Right hindlimb (tissue), 1 donor: ENCODE measurements at regions not wholly inside any gene's neighbourhood (a gene's known extent, or its start where the extent isn't known, plus 50 kb on each side); places are given as distances from the start of the nearest gene placed in this dataset.
"Not testable (repeated sequence)": the region's sequence is repeated elsewhere in the genome, so short reads cannot be mapped to it uniquely, and the experiment has no call there.

ENCODE experiments used
- DNase-seq: peaks from one replicate; pipeline ENCODE4 v3.0.0-alpha.2; 2018

- DNase-seq: peak; percentile 85
These were observed 72.2 kb upstream of the SLC25A33 start for GRCh38 chr1:9466780-9467758.

DNA sequence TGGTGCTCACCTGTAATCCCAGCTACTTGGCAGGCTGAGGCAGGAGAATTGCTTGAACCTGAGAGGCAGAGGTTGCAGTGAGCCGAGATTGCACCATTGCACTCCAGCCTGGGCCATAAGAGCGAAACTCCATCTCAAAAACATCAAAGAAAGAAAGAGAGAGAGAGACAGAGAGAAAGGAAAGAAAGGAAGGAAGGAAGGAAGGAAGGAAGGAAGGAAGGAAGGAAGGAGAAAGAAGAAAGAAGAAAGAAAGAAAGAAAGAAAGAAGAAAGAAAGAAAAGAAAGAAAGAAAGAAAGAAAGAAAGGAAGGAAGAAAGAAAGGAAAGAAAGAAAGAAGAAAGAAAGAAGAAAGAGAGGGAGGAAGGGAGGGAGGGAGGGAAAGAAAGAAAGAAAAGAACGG is 69.4 kb upstream of the SLC25A33 start:
- DNase-seq: not testable (repeated sequence)

GRCh38 chr1:9471679-9472078 is 67.6 kb upstream of the SLC25A33 start:
- DNase-seq: no peak

GRCh38 chr1:9472386-9473031 is 66.8 kb upstream of the SLC25A33 start:
- DNase-seq: no peak

- DNase-seq: peak; percentile 84
These were observed 66.0 kb upstream of the SLC25A33 start for GRCh38 chr1:9473032-9473807.

DNA sequence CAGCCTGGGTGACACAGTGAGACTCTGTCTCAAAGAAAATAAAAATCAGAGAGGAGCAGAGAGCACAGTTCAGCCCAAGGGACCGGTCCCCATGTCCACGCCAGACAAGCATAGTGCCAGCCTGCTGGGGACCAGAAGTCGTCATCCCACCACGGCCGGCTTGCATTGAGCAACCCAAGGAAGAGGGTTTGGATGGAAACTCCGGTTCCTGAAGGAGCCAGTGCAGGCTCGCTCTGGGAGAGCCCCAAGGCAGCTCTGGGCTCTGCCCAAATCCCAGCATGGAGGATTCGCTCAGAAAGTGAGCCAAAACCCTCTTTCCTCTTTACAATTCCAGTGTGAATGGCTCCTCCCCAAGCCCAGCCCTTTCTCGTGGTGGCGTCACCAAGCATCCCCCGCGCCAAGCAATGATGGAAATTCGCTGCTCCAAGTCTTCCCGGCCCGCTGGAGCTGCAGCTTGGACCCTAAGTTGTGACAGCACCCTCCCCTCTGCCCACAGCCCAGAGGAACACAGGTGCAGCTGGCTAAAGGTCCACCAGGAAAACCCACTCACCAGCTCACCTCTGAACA is 64.1 kb upstream of the SLC25A33 start:
- DNase-seq: no peak

DNA sequence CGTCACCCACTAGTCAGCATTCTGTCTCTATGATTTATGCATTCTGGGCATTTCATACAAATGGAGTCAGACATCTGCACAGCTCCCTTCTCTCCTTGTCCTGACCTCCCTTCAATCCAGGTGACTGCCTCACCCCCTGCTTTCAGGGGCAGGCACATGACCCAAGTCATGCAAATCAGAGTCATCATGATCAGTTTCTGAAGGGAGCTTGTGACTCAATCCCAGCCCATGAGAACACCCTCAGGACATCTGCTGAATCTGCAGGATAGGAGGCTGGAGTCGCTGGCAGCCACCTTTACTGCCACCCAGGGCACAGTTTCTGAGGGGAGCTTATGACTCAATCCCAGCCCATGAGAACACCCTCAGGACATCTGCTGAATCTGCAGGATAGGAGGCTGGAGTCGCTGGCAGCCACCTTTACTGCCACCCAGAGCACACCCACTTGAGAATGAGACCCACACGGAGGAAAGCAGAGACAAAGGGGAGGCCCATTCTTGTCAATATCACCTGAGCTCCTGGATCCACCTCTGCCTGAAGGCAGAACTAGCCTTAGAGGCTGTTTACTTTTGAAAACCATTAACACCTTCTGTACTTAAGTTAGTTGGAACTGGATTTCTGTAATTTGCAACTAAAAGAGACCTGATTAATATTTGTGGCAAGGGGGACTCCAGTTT is 62.3 kb upstream of the SLC25A33 start:
- no peak for DNase-seq

DNA sequence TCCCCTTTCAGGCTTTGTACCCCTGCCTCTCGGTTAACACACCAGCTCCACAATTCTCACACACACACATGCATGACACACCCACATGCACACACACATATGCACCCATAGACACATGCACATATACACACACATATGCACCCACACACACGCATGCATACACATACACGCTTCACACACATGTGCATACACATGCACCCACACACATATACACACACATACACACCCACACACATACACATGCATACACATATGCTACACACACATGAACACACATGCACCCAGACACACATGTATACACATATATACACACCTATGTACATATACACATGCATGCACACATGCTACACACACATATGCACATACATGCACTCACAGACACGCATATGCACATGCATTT is 61.7 kb upstream of the SLC25A33 start:
- DNase-seq: no peak

- DNase-seq: no peak
These were observed 61.2 kb upstream of the SLC25A33 start for GRCh38 chr1:9478021-9478420.

DNA sequence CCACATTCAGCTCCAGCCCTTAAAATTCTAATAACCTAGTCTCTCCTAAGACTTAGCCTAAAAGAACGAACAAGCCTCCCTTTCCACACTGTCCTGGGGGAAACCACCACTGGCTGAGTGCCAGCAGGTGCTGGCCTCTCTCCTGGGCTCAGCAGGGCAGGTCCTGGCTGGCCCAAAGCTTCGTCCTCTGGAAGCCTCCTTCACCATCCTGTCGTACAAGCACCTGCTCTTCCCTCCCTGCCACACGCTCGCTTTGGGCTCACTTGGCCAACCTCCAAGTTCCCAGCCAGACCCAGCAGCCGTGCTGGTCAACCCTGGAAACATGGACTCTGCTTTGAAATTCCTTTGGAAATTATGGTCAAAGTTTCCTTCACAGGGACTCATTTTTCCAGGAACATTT is 58.2 kb upstream of the SLC25A33 start:
- no peak for DNase-seq

- no peak for DNase-seq
These were observed 56.9 kb upstream of the SLC25A33 start for GRCh38 chr1:9482403-9482802.

DNA sequence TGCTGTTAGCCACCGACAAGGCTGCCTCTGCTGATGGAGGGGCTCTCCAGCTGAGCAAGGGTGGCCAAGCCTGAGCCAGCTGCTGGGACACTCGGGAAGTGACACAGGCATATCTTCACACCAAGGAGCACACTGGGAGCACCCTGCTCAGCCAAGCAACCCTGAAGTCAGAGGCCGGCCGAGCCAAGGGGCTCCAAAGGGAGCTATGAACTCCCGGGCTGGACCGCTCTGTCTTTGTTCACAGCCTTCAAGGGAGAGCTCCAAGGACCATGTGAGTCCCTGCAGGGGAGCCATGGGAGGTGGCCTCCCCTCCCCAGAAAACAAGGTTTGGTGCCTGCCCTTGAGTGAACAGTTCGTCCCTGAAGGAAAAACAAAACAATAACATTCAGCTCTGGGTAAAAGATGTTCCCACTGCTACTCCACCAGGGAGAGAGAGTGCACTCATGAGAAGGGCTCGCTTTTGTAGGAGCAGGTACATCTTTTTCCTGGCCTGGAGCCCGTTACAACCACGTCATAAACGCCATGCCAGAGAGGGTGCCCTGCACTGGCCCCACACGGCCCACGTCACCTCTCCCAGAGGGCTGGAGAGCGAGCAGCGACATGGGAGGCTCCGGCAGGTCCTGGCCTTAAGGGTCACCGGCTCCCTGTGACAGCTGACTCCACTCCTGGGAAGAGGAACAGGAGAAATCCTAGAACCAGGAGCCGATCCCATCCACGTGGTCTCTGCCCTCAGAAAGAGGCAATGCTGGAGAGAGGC is 56.3 kb upstream of the SLC25A33 start:
- DNase-seq: no peak

- no peak for DNase-seq
These were observed 52.7 kb upstream of the SLC25A33 start for GRCh38 chr1:9486466-9487140.
